ENCODE measurements at regions not wholly inside any gene's neighbourhood (a gene's known extent, or its start where the extent isn't known, plus 50 kb on each side); places are given as distances from the start of the nearest gene placed in this dataset.

DNA sequence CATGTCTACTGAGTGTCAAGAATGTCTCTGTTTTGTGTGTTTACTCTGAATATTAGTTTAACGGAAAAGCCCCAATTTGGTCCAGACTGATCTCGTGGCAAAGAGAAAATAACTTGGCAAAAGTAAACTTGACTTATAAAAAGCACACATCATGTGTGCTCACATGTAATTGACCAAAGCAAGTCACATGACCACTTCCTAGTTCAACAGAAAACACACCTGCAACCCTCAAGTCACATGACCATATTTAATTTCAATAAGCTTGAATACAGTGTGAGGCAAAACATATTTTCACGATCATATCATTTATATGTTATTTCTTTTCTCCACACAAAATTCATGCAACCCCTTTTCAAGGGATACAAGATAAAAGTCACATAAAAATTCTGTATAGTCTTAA is 662.4 kb downstream of the SLITRK1 start:
- TF ChIP-seq, protein P1, sequence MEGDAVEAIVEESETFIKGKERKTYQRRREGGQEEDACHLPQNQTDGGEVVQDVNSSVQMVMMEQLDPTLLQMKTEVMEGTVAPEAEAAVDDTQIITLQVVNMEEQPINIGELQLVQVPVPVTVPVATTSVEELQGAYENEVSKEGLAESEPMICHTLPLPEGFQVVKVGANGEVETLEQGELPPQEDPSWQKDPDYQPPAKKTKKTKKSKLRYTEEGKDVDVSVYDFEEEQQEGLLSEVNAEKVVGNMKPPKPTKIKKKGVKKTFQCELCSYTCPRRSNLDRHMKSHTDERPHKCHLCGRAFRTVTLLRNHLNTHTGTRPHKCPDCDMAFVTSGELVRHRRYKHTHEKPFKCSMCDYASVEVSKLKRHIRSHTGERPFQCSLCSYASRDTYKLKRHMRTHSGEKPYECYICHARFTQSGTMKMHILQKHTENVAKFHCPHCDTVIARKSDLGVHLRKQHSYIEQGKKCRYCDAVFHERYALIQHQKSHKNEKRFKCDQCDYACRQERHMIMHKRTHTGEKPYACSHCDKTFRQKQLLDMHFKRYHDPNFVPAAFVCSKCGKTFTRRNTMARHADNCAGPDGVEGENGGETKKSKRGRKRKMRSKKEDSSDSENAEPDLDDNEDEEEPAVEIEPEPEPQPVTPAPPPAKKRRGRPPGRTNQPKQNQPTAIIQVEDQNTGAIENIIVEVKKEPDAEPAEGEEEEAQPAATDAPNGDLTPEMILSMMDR (IDR thresholded peaks at IDR 0.05): no peak
- no peak for TF ChIP-seq POLR2A (IDR thresholded peaks at IDR 0.05)
